ENCODE measurements at regions not wholly inside any gene's neighbourhood (a gene's known extent, or its start where the extent isn't known, plus 50 kb on each side); places are given as distances from the start of the nearest gene placed in this dataset.

DNA sequence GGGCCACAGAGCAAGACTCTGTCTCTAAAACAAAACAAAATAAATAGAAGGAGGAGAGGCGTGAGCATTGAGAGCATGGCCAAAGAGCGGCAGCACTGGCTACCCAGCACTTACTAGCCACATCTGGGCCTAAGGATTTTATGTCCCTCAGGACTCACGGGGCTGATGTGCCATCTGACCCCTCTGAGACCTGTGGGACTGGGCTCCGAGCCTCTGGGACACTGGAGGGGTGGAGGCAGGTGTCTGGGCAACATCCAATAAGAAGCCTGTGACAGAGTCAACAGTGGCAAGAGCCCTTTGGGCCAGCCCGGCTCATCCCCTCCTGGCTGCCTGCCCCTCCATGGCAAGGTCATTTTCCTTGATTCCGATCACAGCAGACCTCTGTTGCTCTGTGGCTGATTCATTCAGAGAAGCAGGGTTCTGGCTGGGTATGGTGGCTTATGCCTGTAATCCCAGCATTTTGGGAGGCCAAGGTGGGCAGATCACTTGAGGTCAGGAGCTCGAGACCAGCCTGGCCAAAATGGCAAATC lies 60.7 kb downstream of the RRM2 start:
- H3K36me3 ChIP-seq (replicated peaks; ENCODE audit: insufficient read depth, low read depth) = no peaks in the 10 kb centered on the region
- no peak overlapping the region for H3K27ac ChIP-seq
- H3K4me2 ChIP-seq = no peak overlapping the region
- H3K4me3 ChIP-seq = no peak overlapping the region
- H3K4me1 ChIP-seq (ENCODE audit: insufficient read depth) = no peaks in the 10 kb centered on the region
- no peaks in the 10 kb centered on the region for H3K79me2 ChIP-seq
- H2AFZ ChIP-seq = no peak overlapping the region
- TF ChIP-seq, protein P1, sequence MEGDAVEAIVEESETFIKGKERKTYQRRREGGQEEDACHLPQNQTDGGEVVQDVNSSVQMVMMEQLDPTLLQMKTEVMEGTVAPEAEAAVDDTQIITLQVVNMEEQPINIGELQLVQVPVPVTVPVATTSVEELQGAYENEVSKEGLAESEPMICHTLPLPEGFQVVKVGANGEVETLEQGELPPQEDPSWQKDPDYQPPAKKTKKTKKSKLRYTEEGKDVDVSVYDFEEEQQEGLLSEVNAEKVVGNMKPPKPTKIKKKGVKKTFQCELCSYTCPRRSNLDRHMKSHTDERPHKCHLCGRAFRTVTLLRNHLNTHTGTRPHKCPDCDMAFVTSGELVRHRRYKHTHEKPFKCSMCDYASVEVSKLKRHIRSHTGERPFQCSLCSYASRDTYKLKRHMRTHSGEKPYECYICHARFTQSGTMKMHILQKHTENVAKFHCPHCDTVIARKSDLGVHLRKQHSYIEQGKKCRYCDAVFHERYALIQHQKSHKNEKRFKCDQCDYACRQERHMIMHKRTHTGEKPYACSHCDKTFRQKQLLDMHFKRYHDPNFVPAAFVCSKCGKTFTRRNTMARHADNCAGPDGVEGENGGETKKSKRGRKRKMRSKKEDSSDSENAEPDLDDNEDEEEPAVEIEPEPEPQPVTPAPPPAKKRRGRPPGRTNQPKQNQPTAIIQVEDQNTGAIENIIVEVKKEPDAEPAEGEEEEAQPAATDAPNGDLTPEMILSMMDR (IDR thresholded peaks at IDR 0.05; ENCODE audit: poor library complexity) = no peak
- no peak for TF ChIP-seq EZH2 (IDR thresholded peaks at IDR 0.05; ENCODE audit: borderline replicate concordance)
- TF ChIP-seq EZH2phosphoT487 (IDR thresholded peaks at IDR 0.05; ENCODE audit: low read depth, severe bottlenecking, unreplicated experiment) = no peak
- H3K27me3 ChIP-seq = no peaks in the 10 kb centered on the region
- 91% methylated on average over 7 of the region's 7 CpGs for WGBS (ENCODE audit: low lambda C conversion rate, missing lambda C conversion rate)
- H3K9me3 ChIP-seq (ENCODE audit: low read depth) = no peaks in the 10 kb centered on the region
- no peaks in the 10 kb centered on the region for H4K20me1 ChIP-seq (ENCODE audit: insufficient read depth, poor library complexity, severe bottlenecking)
- no peaks in the 10 kb centered on the region for H3K9me2 ChIP-seq (replicated peaks; ENCODE audit: insufficient read depth)
- no peak for DNase-seq (ENCODE audit: low spot score)

DNA sequence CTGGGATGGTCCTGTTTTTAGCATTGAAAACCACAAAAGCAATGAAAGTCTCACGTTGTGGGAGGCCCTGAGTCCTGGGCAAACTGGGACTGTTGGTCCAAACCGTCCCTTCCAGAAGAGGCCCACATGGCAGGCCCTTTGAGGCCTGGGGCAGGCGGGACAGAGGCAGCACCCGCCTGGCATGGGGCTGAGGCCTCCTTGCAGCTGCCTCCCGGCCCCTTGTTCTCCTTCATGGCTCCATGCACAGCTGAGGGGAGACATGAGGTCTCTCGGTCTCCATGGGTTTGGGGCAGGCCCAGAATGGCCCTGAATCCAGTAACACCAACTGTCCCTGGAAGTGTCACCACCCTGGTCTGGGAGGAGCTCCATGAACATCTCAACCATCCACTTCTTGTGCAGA lies 61.9 kb downstream of the RRM2 start:
- Histone ChIP-seq H3K9me3 (ENCODE audit: low read depth) (no peaks in the 10 kb centered on the region), H3K79me2 (no peaks in the 10 kb centered on the region), H3K27me3 (no peaks in the 10 kb centered on the region), H3K9me2 (replicated peaks; ENCODE audit: insufficient read depth) (no peaks in the 10 kb centered on the region), H3K4me2 (no peak overlapping the region), H3K4me1 (ENCODE audit: insufficient read depth) (no peaks in the 10 kb centered on the region), H4K20me1 (ENCODE audit: insufficient read depth, poor library complexity, severe bottlenecking) (no peaks in the 10 kb centered on the region), H3K36me3 (replicated peaks; ENCODE audit: insufficient read depth, low read depth) (no peaks in the 10 kb centered on the region), H2AFZ (no peak overlapping the region), H3K27ac (no peak overlapping the region), H3K4me3 (no peak overlapping the region)
- WGBS (ENCODE audit: low lambda C conversion rate, missing lambda C conversion rate) = 94% methylated on average over 6 of the region's 6 CpGs
- TF ChIP-seq EZH2phosphoT487 (IDR thresholded peaks at IDR 0.05; ENCODE audit: low read depth, severe bottlenecking, unreplicated experiment) = no peak
- no peak for TF ChIP-seq EZH2 (IDR thresholded peaks at IDR 0.05; ENCODE audit: borderline replicate concordance)
- TF ChIP-seq, protein P1 (IDR thresholded peaks at IDR 0.05; ENCODE audit: poor library complexity) = no peak
- DNase-seq (ENCODE audit: low spot score) = no peak

- Histone ChIP-seq H3K36me3 (replicated peaks; ENCODE audit: insufficient read depth, low read depth) (no peaks in the 10 kb centered on the region), H3K9me2 (replicated peaks; ENCODE audit: insufficient read depth) (no peaks in the 10 kb centered on the region), H3K27ac (no peak overlapping the region), H3K4me1 (ENCODE audit: insufficient read depth) (no peaks in the 10 kb centered on the region), H2AFZ (no peak overlapping the region), H4K20me1 (ENCODE audit: insufficient read depth, poor library complexity, severe bottlenecking) (no peaks in the 10 kb centered on the region), H3K79me2 (no peaks in the 10 kb centered on the region), H3K4me3 (no peak overlapping the region), H3K9me3 (ENCODE audit: low read depth) (no peaks in the 10 kb centered on the region), H3K4me2 (no peak overlapping the region), H3K27me3 (no peaks in the 10 kb centered on the region)
- no peak for DNase-seq (ENCODE audit: low spot score)
- TF ChIP-seq EZH2 (IDR thresholded peaks at IDR 0.05; ENCODE audit: borderline replicate concordance) (no peak), EZH2phosphoT487 (IDR thresholded peaks at IDR 0.05; ENCODE audit: low read depth, severe bottlenecking, unreplicated experiment) (no peak)
- TF ChIP-seq, protein P1 (IDR thresholded peaks at IDR 0.05; ENCODE audit: poor library complexity) = no peak
- 98% methylated on average over 8 of the region's 8 CpGs for WGBS (ENCODE audit: low lambda C conversion rate, missing lambda C conversion rate)
Observed at GRCh38 chr2:10185046-10185445, 62.5 kb downstream of the RRM2 start.

GRCh38 chr2:10185755-10186154 lies 63.2 kb downstream of the RRM2 start:
- Histone ChIP-seq H2AFZ (no peak overlapping the region), H3K4me1 (ENCODE audit: insufficient read depth) (no peaks in the 10 kb centered on the region), H3K9me2 (replicated peaks; ENCODE audit: insufficient read depth) (no peaks in the 10 kb centered on the region), H4K20me1 (ENCODE audit: insufficient read depth, poor library complexity, severe bottlenecking) (no peaks in the 10 kb centered on the region), H3K79me2 (no peaks in the 10 kb centered on the region), H3K27me3 (no peaks in the 10 kb centered on the region), H3K27ac (no peak overlapping the region), H3K9me3 (ENCODE audit: low read depth) (no peaks in the 10 kb centered on the region), H3K4me2 (no peak overlapping the region), H3K4me3 (no peak overlapping the region), H3K36me3 (replicated peaks; ENCODE audit: insufficient read depth, low read depth) (no peaks in the 10 kb centered on the region)
- no peak for DNase-seq (ENCODE audit: low spot score)
- 91% methylated on average over 4 of the region's 4 CpGs for WGBS (ENCODE audit: low lambda C conversion rate, missing lambda C conversion rate)
- TF ChIP-seq, protein P1 (IDR thresholded peaks at IDR 0.05; ENCODE audit: poor library complexity) = no peak
- TF ChIP-seq EZH2 (IDR thresholded peaks at IDR 0.05; ENCODE audit: borderline replicate concordance) (no peak), EZH2phosphoT487 (IDR thresholded peaks at IDR 0.05; ENCODE audit: low read depth, severe bottlenecking, unreplicated experiment) (no peak)

Measured in hepatocyte (in vitro differentiated cells).